CMK (cell line): ENCODE measurements at regions not wholly inside any gene's neighbourhood (a gene's known extent, or its start where the extent isn't known, plus 50 kb on each side); places are given as distances from the start of the nearest gene placed in this dataset.
"Not testable (repeated sequence)": the region's sequence is repeated elsewhere in the genome, so short reads cannot be mapped to it uniquely, and the experiment has no call there.

Experiments used
- DNase-seq: peaks from one replicate; pipeline ENCODE4 v3.0.0-alpha.2; 2010; ENCODE audit warnings: low read depth

GRCh38 chr13:42398533-42398932 lies 126.6 kb downstream of the AKAP11 start:
- no peak for DNase-seq

GRCh38 chr13:42400188-42400833 lies 128.4 kb downstream of the AKAP11 start:
- DNase-seq, result no peak

- no peak for DNase-seq
Observed at GRCh38 chr13:42401376-42401775, 129.4 kb downstream of the AKAP11 start.

- no peak for DNase-seq
Observed at GRCh38 chr13:42405665-42406390, 133.9 kb downstream of the AKAP11 start.

GRCh38 chr13:42409075-42409474 lies 137.1 kb downstream of the AKAP11 start:
- DNase-seq, result no peak

- DNase-seq, result no peak
Observed at GRCh38 chr13:42409551-42409950, 137.6 kb downstream of the AKAP11 start.

GRCh38 chr13:42412812-42413483 lies 141.0 kb downstream of the AKAP11 start:
- no peak for DNase-seq

GRCh38 chr13:42413484-42413815 lies 141.5 kb downstream of the AKAP11 start:
- DNase-seq, result no peak

- DNase-seq, result no peak
Observed at GRCh38 chr13:42417626-42418025, 145.7 kb downstream of the AKAP11 start.

- DNase-seq, result no peak
Observed at GRCh38 chr13:42418184-42418583, 146.2 kb downstream of the AKAP11 start.

GRCh38 chr13:42420304-42420703 lies 148.4 kb downstream of the AKAP11 start:
- DNase-seq, result no peak

- DNase-seq, result no peak
Observed at GRCh38 chr13:42422681-42423080, 150.7 kb downstream of the AKAP11 start.

GRCh38 chr13:42424182-42424581 lies 149.8 kb upstream of the TNFSF11 start:
- DNase-seq, result no peak

- no peak for DNase-seq
Observed at GRCh38 chr13:42445354-42445753, 128.6 kb upstream of the TNFSF11 start.

GRCh38 chr13:42446597-42446996 lies 127.4 kb upstream of the TNFSF11 start:
- DNase-seq, result not testable (repeated sequence)

GRCh38 chr13:42453091-42453645 lies 120.8 kb upstream of the TNFSF11 start:
- no peak for DNase-seq

GRCh38 chr13:42454749-42455148 lies 119.2 kb upstream of the TNFSF11 start:
- DNase-seq, result no peak

- DNase-seq, result no peak
Observed at GRCh38 chr13:42458193-42458592, 115.8 kb upstream of the TNFSF11 start.

GRCh38 chr13:42466123-42466522 lies 107.8 kb upstream of the TNFSF11 start:
- no peak for DNase-seq

- DNase-seq, result no peak
Observed at GRCh38 chr13:42466609-42467008, 107.3 kb upstream of the TNFSF11 start.

- no peak for DNase-seq
Observed at GRCh38 chr13:42474954-42475353, 99.0 kb upstream of the TNFSF11 start.

- DNase-seq, result no peak
Observed at GRCh38 chr13:42477596-42478190, 96.3 kb upstream of the TNFSF11 start.
